ENCODE measurements at regions not wholly inside any gene's neighbourhood (a gene's known extent, or its start where the extent isn't known, plus 50 kb on each side); places are given as distances from the start of the nearest gene placed in this dataset.

GRCh38 chr5:159539678-159540077 lies 209.4 kb upstream of the IL12B start (continued):
- no peak for TF ChIP-seq TSHZ1 (CRISPR knock-in tag; IDR thresholded peaks at IDR 0.05)
- peak; percentile 48; the same call in 1 of the 2 replicates for TF ChIP-seq TEAD4 (IDR thresholded peaks at IDR 0.05; ENCODE audit: low read length)
- no peak for TF ChIP-seq TEAD4 (CRISPR knock-in tag; IDR thresholded peaks at IDR 0.05; ENCODE audit: borderline replicate concordance)
- TF ChIP-seq ZNF707 (CRISPR knock-in tag; conservative IDR thresholded peaks at IDR 0.05), result no peak
- TF ChIP-seq SMARCA4 (IDR thresholded peaks at IDR 0.05), result peak; percentile 48; the same call in 1 of the 2 replicates
- TF ChIP-seq ETV1 (tag; conservative IDR thresholded peaks at IDR 0.05; ENCODE audit: low read depth), result no peak
- no peak for TF ChIP-seq ZNF184 (CRISPR knock-in tag; IDR thresholded peaks at IDR 0.05)
- TF ChIP-seq ZNF239 (CRISPR knock-in tag; IDR thresholded peaks at IDR 0.05), result no peak
- no peak for TF ChIP-seq ILK (tag; IDR thresholded peaks at IDR 0.05; ENCODE audit: borderline replicate concordance, low read depth)
- TF ChIP-seq, protein P1, sequence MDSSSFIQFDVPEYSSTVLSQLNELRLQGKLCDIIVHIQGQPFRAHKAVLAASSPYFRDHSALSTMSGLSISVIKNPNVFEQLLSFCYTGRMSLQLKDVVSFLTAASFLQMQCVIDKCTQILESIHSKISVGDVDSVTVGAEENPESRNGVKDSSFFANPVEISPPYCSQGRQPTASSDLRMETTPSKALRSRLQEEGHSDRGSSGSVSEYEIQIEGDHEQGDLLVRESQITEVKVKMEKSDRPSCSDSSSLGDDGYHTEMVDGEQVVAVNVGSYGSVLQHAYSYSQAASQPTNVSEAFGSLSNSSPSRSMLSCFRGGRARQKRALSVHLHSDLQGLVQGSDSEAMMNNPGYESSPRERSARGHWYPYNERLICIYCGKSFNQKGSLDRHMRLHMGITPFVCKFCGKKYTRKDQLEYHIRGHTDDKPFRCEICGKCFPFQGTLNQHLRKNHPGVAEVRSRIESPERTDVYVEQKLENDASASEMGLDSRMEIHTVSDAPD (CRISPR knock-in tag; IDR thresholded peaks at IDR 0.05), result no peak
- peak; percentile 18; the same call in 1 of the 2 replicates for TF ChIP-seq ZKSCAN8 (CRISPR knock-in tag; IDR thresholded peaks at IDR 0.05)
- TF ChIP-seq JUNB (CRISPR knock-in tag; conservative IDR thresholded peaks at IDR 0.05), result no peak
- TF ChIP-seq CBFA2T3 (IDR thresholded peaks at IDR 0.05), result peak; percentile 47; the same call in 1 of the 2 replicates
- TF ChIP-seq TEAD1 (CRISPR knock-in tag; IDR thresholded peaks at IDR 0.05), result 0 out of 4 replicates have a peak, but pooled peaks of 1 of the 2 experiments have one; percentile 37
- TF ChIP-seq ZNF639 (CRISPR knock-in tag; conservative IDR thresholded peaks at IDR 0.05 in 1 of 2, IDR thresholded peaks at IDR 0.05 in 1 of 2), result no peak
- TF ChIP-seq SIX5 (IDR thresholded peaks at IDR 0.05; ENCODE audit: borderline replicate concordance in 1 of 2, insufficient read depth in 1 of 2, low read depth in 1 of 2, low read length in 2 of 2), result no peak
- no peak for TF ChIP-seq ATF1 (CRISPR knock-in tag; IDR thresholded peaks at IDR 0.05)
- 0 out of 2 replicates have a peak, but pooled peaks have one; percentile 16 for TF ChIP-seq ATF1 (tag; IDR thresholded peaks at IDR 0.05)
- no peak for TF ChIP-seq MTA1 (IDR thresholded peaks at IDR 0.05; ENCODE audit: borderline replicate concordance)
- peak; percentile 73 for TF ChIP-seq BHLHE40 (IDR thresholded peaks at IDR 0.05; ENCODE audit: low read length)
- TF ChIP-seq ERF (CRISPR knock-in tag; IDR thresholded peaks at IDR 0.05), result 0 out of 2 replicates have a peak, but pooled peaks have one; percentile 36
- TF ChIP-seq TRIM28 (IDR thresholded peaks at IDR 0.05), result no peak
